CD4-positive, alpha-beta T cell (primary cell): ENCODE measurements at regions not wholly inside any gene's neighbourhood (a gene's known extent, or its start where the extent isn't known, plus 50 kb on each side); places are given as distances from the start of the nearest gene placed in this dataset.

ENCODE experiments used
- ATAC-seq: fragments of 200-7000 bp; cut with Tn5 transposase; one replicate; pipeline ENCODE4 v1.10.0; 2022; ENCODE audit warnings: mild to moderate bottlenecking; ENCODE audit not compliant: poor library complexity
- CTCF ChIA-PET: fragments of 350-600 bp; sonication (Branson Sonifier 250); formaldehyde crosslinking; loops from one replicate; lab custom pipeline; 2021; ENCODE audit warnings: antibody characterized with exemption, inconsistent platforms; lab: Charles Lee
- POLR2A ChIA-PET: fragments of 350-600 bp; sonication (Branson Sonifier 250); formaldehyde crosslinking; loops from one replicate; lab custom pipeline; 2021; ENCODE audit warnings: antibody characterized with exemption, inconsistent platforms; lab: Charles Lee
- DNase-seq, 14 experiments: peaks; one replicate each; pipeline ENCODE4 v3.0.0-alpha.2; 2013 to 2020; ENCODE audit warnings: mixed read lengths in 2 of 14
- H3K27ac ChIP-seq, 2 donors: one replicate each; pipeline versions ENCODE4 v1.5.1 to v1.7.0; 2013; ENCODE audit warnings: low read length in 2 of 2, low read depth in 1 of 2, mild to moderate bottlenecking in 1 of 2
- H3K27me3 ChIP-seq, 2 experiments: 1 replicate in 1 of 2; 2 replicates in 1 of 2; pipeline versions ENCODE4 v1.6.1 to v1.7.0; 2013; ENCODE audit warnings: low read length in 2 of 2, control low read depth in 1 of 2, mild to moderate bottlenecking in 1 of 2, moderate library complexity in 1 of 2; ENCODE audit not compliant: insufficient read depth in 2 of 2, control insufficient read depth in 1 of 2
- H3K36me3 ChIP-seq: one replicate; pipeline ENCODE4 v1.6.1; 2013; ENCODE audit warnings: low read length, control low read depth; ENCODE audit not compliant: insufficient read depth
- H3K4me1 ChIP-seq: one replicate; pipeline ENCODE4 v1.6.1; 2013; ENCODE audit warnings: low read length, control low read depth; ENCODE audit not compliant: insufficient read depth
- H3K4me3 ChIP-seq: one replicate; pipeline ENCODE4 v1.5.1; 2013; ENCODE audit warnings: mild to moderate bottlenecking, low read length, moderate library complexity
- H3K9me3 ChIP-seq, 2 experiments: 1 replicate in 1 of 2; 2 replicates in 1 of 2; pipeline versions ENCODE4 v1.6.1 to v1.7.0; 2013; ENCODE audit warnings: low read length in 2 of 2, mild to moderate bottlenecking in 2 of 2, control low read depth in 1 of 2, moderate library complexity in 1 of 2; ENCODE audit not compliant: control insufficient read depth in 1 of 2, insufficient read depth in 1 of 2
- H3K27ac Mint-ChIP-seq: one replicate; pipeline ENCODE4 v1.8.0; 2020; ENCODE audit warnings: mixed read lengths
- H3K27me3 Mint-ChIP-seq: one replicate; pipeline ENCODE4 v1.8.0; 2021; ENCODE audit warnings: mixed read lengths
- H3K36me3 Mint-ChIP-seq: one replicate; pipeline ENCODE4 v1.8.0; 2021; ENCODE audit warnings: low read depth, mixed read lengths
- H3K4me1 Mint-ChIP-seq: one replicate; pipeline ENCODE4 v1.8.0; 2021; ENCODE audit warnings: low read depth, mixed read lengths
- H3K4me3 Mint-ChIP-seq: one replicate; pipeline ENCODE4 v1.8.0; 2020; ENCODE audit warnings: mild to moderate bottlenecking, mixed read lengths
- H3K9me3 Mint-ChIP-seq: one replicate; pipeline ENCODE4 v1.8.0; 2020; ENCODE audit warnings: mixed read lengths
- intact Hi-C, 2 experiments: fragments of 100-400 bp; cut with DNase I in 1 of 2; cut with micrococcal nuclease in 1 of 2; formaldehyde crosslinking; loops; one replicate each; pipeline versions ENCODE4 v1.15.1 to v1.9.0; 2023 to 2025; cut with DNase I, micrococcal nuclease
- TF ChIP-seq, protein P1 (sequence below): fragments of 200-600 bp; IDR thresholded peaks from one replicate; pipeline ENCODE4 v1.8.0; 2022; ENCODE audit warnings: antibody characterized with exemption, mild to moderate bottlenecking

- Mint-ChIP-seq H3K27ac (no peak overlapping the region), H3K27me3 (peaks cover 16% of the 10 kb centered on the region), H3K4me1 (no peaks in the 10 kb centered on the region), H3K4me3 (no peak overlapping the region), H3K9me3 (no peaks in the 10 kb centered on the region), H3K36me3 (no peaks in the 10 kb centered on the region)
- H3K9me3 ChIP-seq: no peaks in the 10 kb centered on the region
- ChIA-PET CTCF (no interaction called here), POLR2A (no interaction called here)
- H3K36me3 ChIP-seq: no peaks in the 10 kb centered on the region
- DNase-seq (no peak), ATAC-seq (no peak)
- peaks cover 0 to 3% of the 10 kb centered on the region in 2 experiments for H3K27me3 ChIP-seq
- H3K4me1 ChIP-seq: no peaks in the 10 kb centered on the region
- TF ChIP-seq, protein P1, sequence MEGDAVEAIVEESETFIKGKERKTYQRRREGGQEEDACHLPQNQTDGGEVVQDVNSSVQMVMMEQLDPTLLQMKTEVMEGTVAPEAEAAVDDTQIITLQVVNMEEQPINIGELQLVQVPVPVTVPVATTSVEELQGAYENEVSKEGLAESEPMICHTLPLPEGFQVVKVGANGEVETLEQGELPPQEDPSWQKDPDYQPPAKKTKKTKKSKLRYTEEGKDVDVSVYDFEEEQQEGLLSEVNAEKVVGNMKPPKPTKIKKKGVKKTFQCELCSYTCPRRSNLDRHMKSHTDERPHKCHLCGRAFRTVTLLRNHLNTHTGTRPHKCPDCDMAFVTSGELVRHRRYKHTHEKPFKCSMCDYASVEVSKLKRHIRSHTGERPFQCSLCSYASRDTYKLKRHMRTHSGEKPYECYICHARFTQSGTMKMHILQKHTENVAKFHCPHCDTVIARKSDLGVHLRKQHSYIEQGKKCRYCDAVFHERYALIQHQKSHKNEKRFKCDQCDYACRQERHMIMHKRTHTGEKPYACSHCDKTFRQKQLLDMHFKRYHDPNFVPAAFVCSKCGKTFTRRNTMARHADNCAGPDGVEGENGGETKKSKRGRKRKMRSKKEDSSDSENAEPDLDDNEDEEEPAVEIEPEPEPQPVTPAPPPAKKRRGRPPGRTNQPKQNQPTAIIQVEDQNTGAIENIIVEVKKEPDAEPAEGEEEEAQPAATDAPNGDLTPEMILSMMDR: no peak
- no peak overlapping the region for H3K27ac ChIP-seq
- intact Hi-C loops: no loop called here
- H3K4me3 ChIP-seq: no peak overlapping the region
Observed at GRCh38 chr5:111584651-111585050, 72.3 kb upstream of the STARD4 start.

DNA sequence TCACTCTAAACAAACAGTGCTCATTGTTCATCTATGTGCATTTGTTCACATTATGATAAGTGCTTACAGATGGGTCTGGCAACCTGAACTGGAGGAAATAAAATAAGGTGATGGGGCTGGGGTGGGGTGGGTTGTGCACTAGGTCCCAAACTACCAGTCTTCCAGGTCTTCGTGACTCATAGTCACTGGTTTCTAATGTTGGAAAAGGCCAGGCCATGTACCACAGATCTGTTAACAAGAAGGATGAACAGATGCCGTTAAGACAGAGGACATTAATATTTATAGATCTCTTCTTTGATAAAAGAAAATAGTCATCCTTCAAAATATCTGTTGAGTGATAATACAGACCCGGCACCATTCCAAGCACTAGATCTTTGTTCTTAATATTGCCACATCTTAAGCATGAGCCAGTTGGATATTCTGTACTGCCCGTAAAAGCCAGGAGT is 71.4 kb upstream of the STARD4 start:
- no peaks in the 10 kb centered on the region for H3K36me3 Mint-ChIP-seq
- H3K27ac Mint-ChIP-seq: no peak overlapping the region
- intact Hi-C loops: no loop called here
- no peak for DNase-seq
- ATAC-seq: no peak
- CTCF ChIA-PET: no interaction called here
- H3K9me3 ChIP-seq: no peaks in the 10 kb centered on the region
- POLR2A ChIA-PET: no interaction called here
- no peaks in the 10 kb centered on the region for H3K4me1 Mint-ChIP-seq
- H3K27me3 Mint-ChIP-seq: peaks cover 16% of the 10 kb centered on the region
- H3K27me3 ChIP-seq: peaks cover 0 to 3% of the 10 kb centered on the region in 2 experiments
- no peaks in the 10 kb centered on the region for H3K9me3 Mint-ChIP-seq
- no peak overlapping the region for H3K4me3 ChIP-seq
- TF ChIP-seq, protein P1: no peak
- no peaks in the 10 kb centered on the region for H3K4me1 ChIP-seq
- H3K27ac ChIP-seq: no peak overlapping the region
- no peak overlapping the region for H3K4me3 Mint-ChIP-seq
- H3K36me3 ChIP-seq: no peaks in the 10 kb centered on the region

DNA sequence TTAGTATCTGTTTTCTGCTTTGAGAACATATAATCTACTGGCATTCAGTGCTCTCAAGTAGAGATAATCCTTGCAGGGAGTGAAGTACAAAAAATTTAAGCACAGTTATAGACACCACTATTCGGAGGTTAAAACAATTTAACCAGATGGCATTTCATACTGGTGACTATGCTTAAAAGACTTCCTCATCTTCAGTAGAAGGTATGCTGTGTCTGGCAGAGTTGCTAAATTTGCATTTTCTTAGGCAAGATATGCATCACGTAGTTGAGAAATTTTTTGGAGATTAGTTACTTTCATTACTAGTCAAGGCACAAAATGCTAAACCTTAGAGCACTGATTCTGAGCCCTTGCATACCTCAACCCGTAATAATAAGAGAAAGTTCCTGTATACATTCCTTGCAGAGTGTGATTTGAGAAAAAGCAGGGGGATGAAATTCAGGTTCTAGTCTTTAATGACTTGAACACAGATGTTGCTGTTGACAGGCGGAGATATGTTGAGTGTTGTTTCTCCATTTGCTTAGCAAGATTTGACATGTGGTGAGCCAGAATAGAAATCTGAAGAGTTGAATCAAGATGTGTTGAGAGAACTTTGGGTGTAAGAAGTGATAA is 70.8 kb upstream of the STARD4 start:
- Histone ChIP-seq H3K4me3 (no peak overlapping the region), H3K36me3 (no peaks in the 10 kb centered on the region), H3K27me3 (peaks cover 0 to 3% of the 10 kb centered on the region in 2 experiments), H3K27ac (no peak overlapping the region), H3K9me3 (no peaks in the 10 kb centered on the region), H3K4me1 (no peaks in the 10 kb centered on the region)
- TF ChIP-seq, protein P1: no peak
- Mint-ChIP-seq H3K36me3 (no peaks in the 10 kb centered on the region), H3K4me3 (no peak overlapping the region), H3K27me3 (peaks cover 13% of the 10 kb centered on the region), H3K4me1 (no peaks in the 10 kb centered on the region), H3K27ac (no peak overlapping the region), H3K9me3 (no peaks in the 10 kb centered on the region)
- ATAC-seq (no peak), DNase-seq (no peak)
- ChIA-PET POLR2A (no interaction called here), CTCF (no interaction called here)
- intact Hi-C loops: no loop called here
